ENCODE measurements at regions not wholly inside any gene's neighbourhood (a gene's known extent, or its start where the extent isn't known, plus 50 kb on each side); places are given as distances from the start of the nearest gene placed in this dataset.

DNA sequence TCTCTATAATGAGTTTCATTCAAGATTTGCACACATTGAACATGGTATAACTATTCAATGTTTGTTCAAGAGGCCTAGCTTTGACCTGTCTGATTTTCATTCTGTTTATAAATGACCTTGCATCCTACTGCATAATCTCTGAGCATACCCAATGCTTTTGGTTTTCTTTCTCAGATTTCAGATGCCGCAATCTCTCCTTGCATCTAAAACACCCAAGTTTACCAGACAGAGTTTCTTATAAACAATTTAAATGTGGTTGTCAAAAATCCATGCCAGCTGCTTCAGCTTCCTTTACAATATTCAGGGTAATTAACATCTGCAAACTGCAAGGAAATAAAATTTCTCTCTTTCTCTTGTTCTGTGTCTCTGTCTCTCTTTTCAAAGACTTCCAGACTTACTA lies 123.0 kb upstream of the PCDH18 start:
- ChIA-PET CTCF (interaction anchor here (1.0 kb wide), 1 partner anchor 41 kb away, joined by 3 read pairs; no protein-coding TSS in a partner anchor), POLR2A (ENCODE audit: unreplicated experiment) (interaction anchor here (0.7 kb wide), 1 partner anchor 125 kb away, joined by 4 read pairs; no protein-coding TSS in a partner anchor)
- TF ChIP-seq RCOR1 (IDR thresholded peaks at IDR 0.05; ENCODE audit: insufficient replicate concordance, low read length) (no peak), BHLHE40 (IDR thresholded peaks at IDR 0.05; ENCODE audit: low read depth, low read length) (no peak), MAZ (IDR thresholded peaks at IDR 0.05; ENCODE audit: borderline replicate concordance, low read depth, low read length) (no peak), CHD1 (IDR thresholded peaks at IDR 0.05; ENCODE audit: low read depth, low read length) (no peak), CEBPB (IDR thresholded peaks at IDR 0.05; ENCODE audit: low read depth, low read length) (no peak), POLR2A (IDR thresholded peaks at IDR 0.05; ENCODE audit: low read depth, low read length) (no peak), MAFK (IDR thresholded peaks at IDR 0.05; ENCODE audit: low read depth, low read length) (no peak)
- TF ChIP-seq, protein P1, sequence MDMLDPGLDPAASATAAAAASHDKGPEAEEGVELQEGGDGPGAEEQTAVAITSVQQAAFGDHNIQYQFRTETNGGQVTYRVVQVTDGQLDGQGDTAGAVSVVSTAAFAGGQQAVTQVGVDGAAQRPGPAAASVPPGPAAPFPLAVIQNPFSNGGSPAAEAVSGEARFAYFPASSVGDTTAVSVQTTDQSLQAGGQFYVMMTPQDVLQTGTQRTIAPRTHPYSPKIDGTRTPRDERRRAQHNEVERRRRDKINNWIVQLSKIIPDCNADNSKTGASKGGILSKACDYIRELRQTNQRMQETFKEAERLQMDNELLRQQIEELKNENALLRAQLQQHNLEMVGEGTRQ (IDR thresholded peaks at IDR 0.05; ENCODE audit: low read depth, low read length): no peak
- TF ChIP-seq, protein P2, sequence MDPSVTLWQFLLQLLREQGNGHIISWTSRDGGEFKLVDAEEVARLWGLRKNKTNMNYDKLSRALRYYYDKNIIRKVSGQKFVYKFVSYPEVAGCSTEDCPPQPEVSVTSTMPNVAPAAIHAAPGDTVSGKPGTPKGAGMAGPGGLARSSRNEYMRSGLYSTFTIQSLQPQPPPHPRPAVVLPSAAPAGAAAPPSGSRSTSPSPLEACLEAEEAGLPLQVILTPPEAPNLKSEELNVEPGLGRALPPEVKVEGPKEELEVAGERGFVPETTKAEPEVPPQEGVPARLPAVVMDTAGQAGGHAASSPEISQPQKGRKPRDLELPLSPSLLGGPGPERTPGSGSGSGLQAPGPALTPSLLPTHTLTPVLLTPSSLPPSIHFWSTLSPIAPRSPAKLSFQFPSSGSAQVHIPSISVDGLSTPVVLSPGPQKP (IDR thresholded peaks at IDR 0.05; ENCODE audit: borderline replicate concordance, low read depth, low read length): no peak
- Histone ChIP-seq H2BK5ac (ENCODE audit: low read depth, low read length, poor library complexity, severe bottlenecking) (no peak overlapping the region), H4K8ac (ENCODE audit: low read depth in 2 of 2, low read length in 2 of 2) (no peak overlapping the region), H3K56ac (ENCODE audit: extremely low read depth, insufficient read depth, low read length) (no peak overlapping the region), H2AFZ (replicated peaks; ENCODE audit: low read length, poor library complexity) (no peak overlapping the region), H3K23ac (ENCODE audit: low read depth, low read length) (no peak overlapping the region), H2AK9ac (replicated peaks; ENCODE audit: low read depth, low read length, poor library complexity) (no peak overlapping the region), H3K4me2 (ENCODE audit: low read depth, low read length) (peak overlapping the region; percentile 26; the same call in 1 of the 2 replicates), H2BK20ac (ENCODE audit: low read depth, low read length) (no peak overlapping the region), H2BK120ac (ENCODE audit: low read depth, low read length) (peak overlapping the region; percentile 48; the same call in 1 of the 2 replicates), H3K9me3 (ENCODE audit: control insufficient read depth, insufficient read depth, low read length) (no peaks in the 10 kb centered on the region), H3K79me1 (ENCODE audit: low read depth in 1 of 2, low read length in 2 of 2) (peaks cover 0 to 1% of the 10 kb centered on the region in 2 experiments; a peak in 2 of 4 replicates), H3K4me3 (ENCODE audit: insufficient read depth, low read depth, low read length) (no peak overlapping the region), H3K9me1 (ENCODE audit: insufficient read depth, low read length) (no peaks in the 10 kb centered on the region), H3K27me3 (ENCODE audit: control insufficient read depth, insufficient read depth, low read length) (no peaks in the 10 kb centered on the region), H3K4ac (ENCODE audit: low read depth, low read length) (peak overlapping the region; percentile 13; the same call in 1 of the 2 replicates), H3K36me3 (ENCODE audit: control insufficient read depth, insufficient read depth, low read length) (no peaks in the 10 kb centered on the region), H3K18ac (ENCODE audit: low read depth, low read length) (peak overlapping the region; percentile 20), H4K5ac (ENCODE audit: low read depth, low read length) (no peak overlapping the region), H2AK5ac (ENCODE audit: low read depth, low read length) (no peak overlapping the region), H3K14ac (replicated peaks; ENCODE audit: low read depth, low read length) (no peak overlapping the region), H4K20me1 (ENCODE audit: insufficient read depth, low read length) (no peaks in the 10 kb centered on the region), H4K91ac (ENCODE audit: insufficient read depth, low read depth, low read length) (no peak overlapping the region), H3K4me1 (ENCODE audit: control insufficient read depth, insufficient read depth, low read length) (peaks cover 6% of the 10 kb centered on the region; the same call in 1 of the 2 replicates), H2BK15ac (ENCODE audit: low read depth, low read length) (no peak overlapping the region), H3K27ac (ENCODE audit: insufficient read depth, low read length) (peak overlapping the region; percentile 39; the same call in 1 of the 2 replicates), H3K9ac (ENCODE audit: low read depth, low read length) (no peak overlapping the region)
- BruUV-seq (replicated peaks): no TSS peak
- dilution Hi-C loops (cut with HindIII; ENCODE audit: low sequenced_read_pairs, unreplicated experiment): no loop called here
- ATAC-seq (ENCODE audit: low read depth): peak; percentile 48
- DNase-seq: peak; percentile 11
- in situ Hi-C loops (cut with MboI; ENCODE audit: low sequenced_read_pairs): loop anchor here (10.0 kb wide), 1 partner anchor 121 kb away; the partner anchor contains the start of gene PCDH18
- WGBS, 2 experiments (ENCODE audit: extremely low coverage in 2 of 2, insufficient read length in 1 of 2): no CpG with 5 or more reads among the region's 1 CpG
- intact Hi-C loops (cut with micrococcal nuclease): loop anchor here (10.0 kb wide), 1 partner anchor 531 kb away; no protein-coding TSS in a partner anchor

All from IMR-90 (cell line).